C4-2B (cell line): ENCODE measurements at regions not wholly inside any gene's neighbourhood (a gene's known extent, or its start where the extent isn't known, plus 50 kb on each side); places are given as distances from the start of the nearest gene placed in this dataset.

Source experiments
- CTCF ChIP-seq: fragments of 450-650 bp; conservative IDR thresholded peaks from 2 replicates; pipeline ENCODE4 v1.5.1; 2017; ENCODE audit warnings: mild to moderate bottlenecking
- ZFX ChIP-seq: fragments of 450-650 bp; IDR thresholded peaks from 2 replicates; pipeline ENCODE4 v1.6.1; 2017

GRCh38 chr11:97389270-97389669 is 999.5 kb downstream of the JRKL start:
- TF ChIP-seq CTCF: no peak
- TF ChIP-seq ZFX: no peak
